HK-2 (cell line): ENCODE measurements at regions not wholly inside any gene's neighbourhood (a gene's known extent, or its start where the extent isn't known, plus 50 kb on each side); places are given as distances from the start of the nearest gene placed in this dataset.
"Not testable (repeated sequence)": the region's sequence is repeated elsewhere in the genome, so short reads cannot be mapped to it uniquely, and the experiment has no call there.

ENCODE experiments used
- DNase-seq: peaks from one replicate; pipeline ENCODE4 v3.0.0-alpha.2; 2018; ENCODE audit not compliant: unreplicated experiment

- no peak for DNase-seq
Measured at GRCh38 chrX:3509934-3510333, 163.5 kb upstream of the MXRA5 start.

- DNase-seq: no peak
Measured at GRCh38 chrX:3504916-3505315, 158.5 kb upstream of the MXRA5 start.

GRCh38 chrX:3501833-3502535, 155.5 kb upstream of the MXRA5 start:
- DNase-seq: no peak

- DNase-seq: not testable (repeated sequence)
Measured at GRCh38 chrX:3495836-3496769, 149.7 kb upstream of the MXRA5 start.

- DNase-seq: no peak
Measured at GRCh38 chrX:3493605-3494004, 147.2 kb upstream of the MXRA5 start.

- no peak for DNase-seq
Measured at GRCh38 chrX:3485727-3486126, 139.3 kb upstream of the MXRA5 start.

- DNase-seq: no peak
Measured at GRCh38 chrX:3479026-3479425, 132.6 kb upstream of the MXRA5 start.

GRCh38 chrX:3476973-3477372, 130.5 kb upstream of the MXRA5 start:
- DNase-seq: no peak

- DNase-seq: not testable (repeated sequence)
Measured at GRCh38 chrX:3470211-3470679, 123.8 kb upstream of the MXRA5 start.

GRCh38 chrX:3468031-3468430, 121.6 kb upstream of the MXRA5 start:
- DNase-seq: no peak

GRCh38 chrX:3465017-3465416, 118.6 kb upstream of the MXRA5 start:
- DNase-seq: no peak

GRCh38 chrX:3462166-3462508, 115.7 kb upstream of the MXRA5 start:
- no peak for DNase-seq

- DNase-seq: no peak
Measured at GRCh38 chrX:3461397-3462165, 115.1 kb upstream of the MXRA5 start.

GRCh38 chrX:3455796-3456195, 109.3 kb upstream of the MXRA5 start:
- DNase-seq: no peak

GRCh38 chrX:3451571-3451970, 105.1 kb upstream of the MXRA5 start:
- DNase-seq: no peak

GRCh38 chrX:3450881-3451570, 104.6 kb upstream of the MXRA5 start:
- no peak for DNase-seq

GRCh38 chrX:3449287-3449686, 102.8 kb upstream of the MXRA5 start:
- DNase-seq: no peak

- no peak for DNase-seq
Measured at GRCh38 chrX:3448563-3448962, 102.1 kb upstream of the MXRA5 start.

GRCh38 chrX:3445806-3446490, 99.5 kb upstream of the MXRA5 start:
- DNase-seq: no peak

- no peak for DNase-seq
Measured at GRCh38 chrX:3443184-3443583, 96.7 kb upstream of the MXRA5 start.

- DNase-seq: no peak
Measured at GRCh38 chrX:3442691-3443090, 96.2 kb upstream of the MXRA5 start.
